BLaER1 treated with 17β-estradiol and CSF1 and Interleukin-3, amounts not matched to agents 10 nM and 100 nM (cell line): ENCODE measurements at regions not wholly inside any gene's neighbourhood (a gene's known extent, or its start where the extent isn't known, plus 50 kb on each side); places are given as distances from the start of the nearest gene placed in this dataset.
A peak's percentile ranks its signal among the peaks of the same experiment; 100 is the strongest.

Experiments
- H3K27ac ChIP-seq, 11 experiments: shearing (Covaris generic); formaldehyde crosslinking; 2 replicates each; pipeline ENCODE4 v1.8.1; 2022
- H3K27me3 ChIP-seq, 11 experiments: shearing (Covaris generic); formaldehyde crosslinking; 2 replicates each; pipeline ENCODE4 v1.8.1; 2022
- H3K36me3 ChIP-seq, 11 experiments: shearing (Covaris generic); formaldehyde crosslinking; 2 replicates each; pipeline ENCODE4 v1.8.1; 2022
- H3K4me1 ChIP-seq, 10 experiments: shearing (Covaris generic); formaldehyde crosslinking; 2 replicates each; pipeline ENCODE4 v1.8.1; 2022
- H3K4me2 ChIP-seq, 11 experiments: shearing (Covaris generic); formaldehyde crosslinking; 2 replicates each; pipeline ENCODE4 v1.8.1; 2022
- H3K4me3 ChIP-seq, 10 experiments: shearing (Covaris generic); formaldehyde crosslinking; 2 replicates each; pipeline ENCODE4 v1.8.1; 2022
- H3K9ac ChIP-seq, 11 experiments: shearing (Covaris generic); formaldehyde crosslinking; 2 replicates each; pipeline ENCODE4 v1.8.1; 2022
- H3K9me3 ChIP-seq, 11 experiments: shearing (Covaris generic); formaldehyde crosslinking; replicated peaks in 1 of 11; 2 replicates each; pipeline ENCODE4 v1.8.1; 2022
- H4K20me1 ChIP-seq, 11 experiments: shearing (Covaris generic); formaldehyde crosslinking; 2 replicates each; pipeline ENCODE4 v1.8.1; 2022
- Cebpa-rat ChIP-seq, 11 experiments: shearing (Covaris generic); IDR thresholded peaks; 2 replicates each; pipeline ENCODE4 v1.8.1; 2022

DNA sequence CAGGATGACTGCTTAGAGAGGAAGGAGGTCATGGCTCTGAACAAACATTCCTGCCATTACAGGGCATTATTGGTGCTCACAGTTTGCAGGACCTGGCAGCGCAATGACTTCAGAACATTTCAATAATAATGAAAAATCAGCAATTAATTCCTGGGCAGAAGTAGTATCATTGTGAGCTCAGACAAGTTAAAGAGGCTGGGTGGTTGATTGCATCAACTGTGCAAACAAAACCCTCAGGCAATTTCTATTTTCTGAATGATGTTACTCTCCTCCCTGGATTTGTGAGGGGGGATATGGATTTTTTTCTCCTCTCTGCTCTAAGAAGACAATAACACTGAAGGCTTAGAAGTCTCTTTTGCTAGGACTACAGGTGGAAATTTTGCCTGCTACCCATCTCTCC is 168.1 kb upstream of the TACR1 start:
- H3K27ac ChIP-seq = no peak overlapping the region
- no peaks in the 10 kb centered on the region for H4K20me1 ChIP-seq
- H3K4me2 ChIP-seq = no peak overlapping the region
- no peak for TF ChIP-seq Cebpa-rat (IDR thresholded peaks at IDR 0.05)
- H3K27me3 ChIP-seq = no peaks in the 10 kb centered on the region
- H3K9me3 ChIP-seq = peaks cover 0 to 11% (median 8%) of the 10 kb centered on the region in 11 experiments; a peak in 12 of 22 replicates
- no peak overlapping the region for H3K9ac ChIP-seq
- H3K4me3 ChIP-seq = no peak overlapping the region
- H3K36me3 ChIP-seq = no peaks in the 10 kb centered on the region
- H3K4me1 ChIP-seq = no peaks in the 10 kb centered on the region

DNA sequence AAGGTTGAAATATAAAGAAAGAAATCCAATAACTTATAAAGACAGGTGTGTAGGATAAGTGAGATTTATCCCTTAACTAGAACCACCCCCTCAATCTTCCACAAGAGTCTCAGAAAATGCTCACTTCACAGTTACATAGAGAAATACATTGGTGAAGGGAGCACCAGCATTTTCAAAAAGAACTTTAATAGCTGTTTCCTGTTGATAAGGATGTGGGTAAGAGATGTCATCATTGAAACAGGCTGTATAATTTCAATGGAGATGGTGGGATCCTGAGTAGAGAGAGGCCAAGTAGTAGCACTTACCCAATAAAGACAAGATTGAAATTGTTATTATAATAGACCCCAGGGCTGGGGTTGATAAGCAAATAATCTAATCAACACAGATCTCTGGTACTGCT is 162.2 kb upstream of the TACR1 start:
- Histone ChIP-seq H4K20me1 (no peaks in the 10 kb centered on the region), H3K27ac (no peak overlapping the region), H3K36me3 (no peaks in the 10 kb centered on the region), H3K4me3 (no peak overlapping the region), H3K27me3 (no peaks in the 10 kb centered on the region), H3K9me3 (no peaks in the 10 kb centered on the region), H3K9ac (no peak overlapping the region), H3K4me2 (peak overlapping the region in 3 of 11 experiments; percentile 9 to 17 (median 11); a peak in 2 of 22 replicates), H3K4me1 (peaks cover 0 to 9% (median 2%) of the 10 kb centered on the region in 10 experiments; a peak in 2 of 20 replicates)
- TF ChIP-seq Cebpa-rat (IDR thresholded peaks at IDR 0.05) = no peak

DNA sequence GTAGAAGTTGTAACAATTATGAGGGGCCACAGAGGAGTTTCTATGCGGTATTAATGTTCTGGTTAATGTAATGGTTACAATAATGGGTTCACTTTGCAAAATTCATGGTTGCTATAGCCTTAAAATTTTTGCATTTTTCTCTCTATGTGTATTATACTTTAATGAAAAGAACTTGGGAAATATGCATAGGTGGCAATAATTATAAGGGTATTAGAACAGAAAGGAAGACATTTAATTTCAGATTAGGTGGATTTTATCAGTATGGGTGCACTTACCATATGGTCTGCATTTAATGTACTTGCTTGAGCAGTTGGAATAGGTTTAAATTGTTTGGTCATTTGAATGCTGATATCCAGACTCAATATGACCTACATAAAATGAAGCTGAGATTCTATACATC is 161.6 kb upstream of the TACR1 start:
- Histone ChIP-seq H4K20me1 (no peaks in the 10 kb centered on the region), H3K4me3 (no peak overlapping the region)

DNA sequence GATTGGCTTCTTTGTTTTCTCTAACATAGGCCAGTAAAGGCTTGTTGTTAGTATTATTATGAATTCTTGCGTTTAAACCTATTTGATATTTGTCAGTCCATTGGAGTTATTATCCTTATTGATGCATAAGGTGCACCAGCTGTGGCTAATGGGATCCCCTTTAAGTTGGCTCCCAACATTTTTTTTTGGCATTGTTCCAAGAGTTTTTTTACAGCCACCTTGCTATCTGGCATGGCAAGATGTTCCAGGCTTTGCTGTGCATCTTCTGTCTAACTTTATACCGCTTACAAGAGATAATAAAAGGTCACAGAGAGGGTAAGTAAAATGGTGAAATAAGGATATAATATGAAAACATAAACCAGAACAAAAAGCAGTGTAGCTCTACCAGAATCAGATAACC is 157.5 kb upstream of the TACR1 start:
- H3K4me2 ChIP-seq = no peak overlapping the region
- H3K27ac ChIP-seq = no peak overlapping the region
- H3K9ac ChIP-seq = no peak overlapping the region
- H3K36me3 ChIP-seq = no peaks in the 10 kb centered on the region
- H4K20me1 ChIP-seq = no peaks in the 10 kb centered on the region
- no peak for TF ChIP-seq Cebpa-rat (IDR thresholded peaks at IDR 0.05)
- H3K4me3 ChIP-seq = no peak overlapping the region
- H3K9me3 ChIP-seq = no peaks in the 10 kb centered on the region
- H3K4me1 ChIP-seq = peaks cover 0 to 9% (median 2%) of the 10 kb centered on the region in 10 experiments; a peak in 2 of 20 replicates
- H3K27me3 ChIP-seq = no peaks in the 10 kb centered on the region

More for the DNA sequence above, 161.6 kb upstream of the TACR1 start:
- H3K4me2 ChIP-seq = peak overlapping the region in 2 of 11 experiments; percentile 9 to 17; a peak in 1 of 22 replicates
- no peak overlapping the region for H3K9ac ChIP-seq
- no peaks in the 10 kb centered on the region for H3K9me3 ChIP-seq
- peaks cover 0 to 9% (median 2%) of the 10 kb centered on the region in 10 experiments; a peak in 2 of 20 replicates for H3K4me1 ChIP-seq
- no peaks in the 10 kb centered on the region for H3K27me3 ChIP-seq
- H3K36me3 ChIP-seq = no peaks in the 10 kb centered on the region
- TF ChIP-seq Cebpa-rat (IDR thresholded peaks at IDR 0.05) = no peak
- H3K27ac ChIP-seq = no peak overlapping the region

DNA sequence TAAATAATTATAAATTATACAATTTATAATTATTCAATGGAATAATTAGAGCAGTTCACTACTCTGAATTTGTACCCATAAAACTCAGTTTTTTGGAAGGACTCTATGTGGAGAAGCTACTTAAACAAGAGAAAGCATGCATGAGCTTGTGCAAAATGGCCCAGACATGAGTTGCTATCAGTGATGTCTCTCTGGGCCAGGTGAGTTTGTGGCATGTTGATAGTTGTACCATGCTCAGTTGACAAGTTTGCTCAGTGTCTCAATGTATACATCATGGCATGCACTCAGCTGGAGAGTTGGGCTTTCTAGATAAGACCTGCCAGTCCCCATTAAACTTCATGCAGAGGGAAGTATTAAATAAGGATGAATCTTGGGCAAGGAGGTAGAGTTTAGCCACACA is 153.8 kb upstream of the TACR1 start:
- no peaks in the 10 kb centered on the region for H4K20me1 ChIP-seq
- H3K9ac ChIP-seq = no peak overlapping the region
- no peak overlapping the region for H3K4me3 ChIP-seq
- TF ChIP-seq Cebpa-rat (IDR thresholded peaks at IDR 0.05) = no peak
- H3K36me3 ChIP-seq = no peaks in the 10 kb centered on the region
- H3K27ac ChIP-seq = no peak overlapping the region
- no peaks in the 10 kb centered on the region for H3K27me3 ChIP-seq
- no peak overlapping the region for H3K4me2 ChIP-seq
- H3K9me3 ChIP-seq = no peaks in the 10 kb centered on the region
- H3K4me1 ChIP-seq = no peaks in the 10 kb centered on the region

DNA sequence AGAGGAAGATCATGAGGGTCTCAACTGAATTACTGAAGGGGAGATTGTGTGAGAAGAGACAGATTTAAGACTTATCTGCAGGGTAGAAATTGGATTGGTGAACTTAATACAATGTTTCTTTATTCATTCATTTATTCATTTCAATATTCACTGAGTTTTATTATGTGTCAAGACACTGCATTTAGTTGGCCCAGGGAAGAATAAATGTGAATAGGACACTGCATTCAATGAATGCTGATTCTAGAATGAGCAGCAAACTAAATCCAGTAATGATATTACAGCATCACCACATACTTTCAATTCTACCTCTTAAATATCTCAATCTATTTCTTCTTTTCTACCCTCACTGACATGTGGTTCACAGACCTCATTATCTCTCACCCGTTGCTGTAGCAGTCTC is 149.0 kb upstream of the TACR1 start:
- H3K27ac ChIP-seq = no peak overlapping the region
- H3K27me3 ChIP-seq = no peaks in the 10 kb centered on the region
- H3K36me3 ChIP-seq = no peaks in the 10 kb centered on the region
- no peak overlapping the region for H3K4me3 ChIP-seq
- no peaks in the 10 kb centered on the region for H3K9me3 ChIP-seq
- no peak for TF ChIP-seq Cebpa-rat (IDR thresholded peaks at IDR 0.05)
- no peak overlapping the region for H3K4me2 ChIP-seq
- H3K4me1 ChIP-seq = no peaks in the 10 kb centered on the region
- no peaks in the 10 kb centered on the region for H4K20me1 ChIP-seq
- no peak overlapping the region for H3K9ac ChIP-seq

DNA sequence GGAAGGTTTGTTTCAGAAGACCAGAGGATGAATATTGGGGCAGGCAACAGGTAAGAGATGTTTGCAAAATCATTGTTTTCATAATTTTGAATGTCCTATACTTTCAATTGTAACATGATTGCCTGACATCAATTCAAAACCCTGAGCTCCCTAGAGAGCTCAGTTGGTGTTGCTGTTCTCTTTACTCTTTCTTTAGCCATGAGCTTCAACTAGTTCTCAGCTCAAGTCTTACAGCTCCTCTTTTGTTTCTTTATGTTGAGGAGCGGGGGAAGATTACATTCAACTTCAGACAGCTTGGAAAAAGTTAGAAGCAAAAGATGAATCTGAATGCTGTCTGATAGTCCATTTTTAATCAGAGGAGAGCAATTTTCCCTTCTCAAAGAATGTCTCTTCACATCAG is 144.8 kb upstream of the TACR1 start:
- H3K9me3 ChIP-seq = no peaks in the 10 kb centered on the region
- H3K9ac ChIP-seq = no peak overlapping the region
- H4K20me1 ChIP-seq = no peaks in the 10 kb centered on the region
- no peaks in the 10 kb centered on the region for H3K36me3 ChIP-seq
- H3K27ac ChIP-seq = no peak overlapping the region
- H3K4me3 ChIP-seq = no peak overlapping the region
- TF ChIP-seq Cebpa-rat (IDR thresholded peaks at IDR 0.05) = no peak
- H3K27me3 ChIP-seq = no peaks in the 10 kb centered on the region
- no peaks in the 10 kb centered on the region for H3K4me1 ChIP-seq
- H3K4me2 ChIP-seq = no peak overlapping the region

DNA sequence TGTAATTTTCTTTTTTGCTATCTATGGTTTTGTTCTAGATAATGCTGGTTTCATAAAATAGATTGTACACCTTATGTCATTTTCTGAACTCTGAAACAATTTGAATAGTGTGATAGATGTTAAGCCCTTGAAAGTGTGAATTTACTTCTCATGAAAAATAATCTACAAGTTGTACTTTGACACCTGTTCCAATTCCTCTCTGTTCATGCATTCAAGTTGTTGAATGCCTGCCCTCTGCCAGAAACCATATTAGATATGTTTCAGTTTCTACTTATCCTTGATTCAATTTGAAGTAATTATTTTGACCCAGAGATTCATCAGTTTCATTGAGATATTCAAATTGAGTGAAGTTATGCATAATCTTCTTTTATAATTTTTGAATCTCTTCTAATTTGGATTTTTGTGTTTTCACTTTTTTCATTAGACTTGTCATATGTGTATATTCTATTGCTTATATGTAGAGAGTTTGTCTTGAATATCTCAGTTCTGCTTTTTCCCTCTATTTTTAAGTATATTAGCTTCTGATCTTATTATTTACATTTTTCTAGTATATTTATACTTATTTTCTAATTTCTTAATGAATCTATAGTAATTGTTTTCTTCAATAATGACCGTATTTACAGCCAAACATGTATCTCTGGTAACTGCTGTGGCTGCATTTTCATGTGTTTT is 143.3 kb upstream of the TACR1 start:
- Histone ChIP-seq H3K4me2 (no peak overlapping the region), H3K27me3 (no peaks in the 10 kb centered on the region), H3K36me3 (no peaks in the 10 kb centered on the region), H3K9ac (no peak overlapping the region), H4K20me1 (no peaks in the 10 kb centered on the region), H3K9me3 (no peaks in the 10 kb centered on the region), H3K4me3 (no peak overlapping the region), H3K4me1 (no peaks in the 10 kb centered on the region), H3K27ac (no peak overlapping the region)
- no peak for TF ChIP-seq Cebpa-rat (IDR thresholded peaks at IDR 0.05)

DNA sequence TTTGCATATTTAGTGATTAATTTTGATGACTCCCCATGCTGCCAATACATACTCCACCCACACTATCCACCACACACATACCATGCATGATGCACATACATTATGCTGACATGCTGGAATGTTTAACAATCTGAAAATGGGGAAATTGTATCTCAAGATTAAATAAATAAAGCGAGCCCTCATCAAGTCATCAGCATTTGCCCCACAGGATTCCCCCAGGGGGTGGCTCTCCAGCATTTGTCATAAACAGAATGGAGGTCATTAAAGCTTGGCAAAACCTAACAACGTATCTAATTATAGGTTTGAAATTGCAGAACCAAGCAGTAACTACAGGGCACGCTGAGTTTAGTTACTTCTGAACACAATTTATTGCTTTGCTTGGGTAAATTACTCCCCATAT is 141.2 kb upstream of the TACR1 start:
- Histone ChIP-seq H4K20me1 (no peaks in the 10 kb centered on the region), H3K4me1 (peaks cover 0 to 7% (median 0%) of the 10 kb centered on the region in 10 experiments; a peak in 1 of 20 replicates), H3K27me3 (no peaks in the 10 kb centered on the region), H3K36me3 (no peaks in the 10 kb centered on the region), H3K27ac (no peak overlapping the region), H3K9ac (no peak overlapping the region), H3K4me3 (no peak overlapping the region), H3K4me2 (no peak overlapping the region), H3K9me3 (no peaks in the 10 kb centered on the region)
- no peak for TF ChIP-seq Cebpa-rat (IDR thresholded peaks at IDR 0.05)

DNA sequence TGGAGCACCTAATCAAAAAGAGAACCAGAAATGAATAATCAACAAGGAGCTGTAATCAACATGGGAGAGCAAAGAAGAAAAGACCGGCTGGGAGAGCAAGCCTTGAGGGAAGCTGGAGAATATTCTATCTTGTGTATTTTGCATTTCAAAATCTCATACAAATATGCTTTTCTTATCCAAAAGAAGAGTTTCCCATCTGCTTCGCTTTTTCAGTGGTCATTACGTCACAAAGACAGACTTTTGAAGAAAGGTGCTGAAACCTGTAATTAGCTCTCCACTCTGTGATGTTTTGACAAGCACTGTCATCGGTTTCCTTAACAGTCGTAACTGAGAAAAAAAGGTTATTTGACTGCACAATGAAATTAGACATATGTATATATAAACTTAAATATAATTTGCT is 139.1 kb upstream of the TACR1 start:
- no peak for TF ChIP-seq Cebpa-rat (IDR thresholded peaks at IDR 0.05)
- no peaks in the 10 kb centered on the region for H4K20me1 ChIP-seq

More for the DNA sequence above, 139.1 kb upstream of the TACR1 start:
- H3K4me2 ChIP-seq = no peak overlapping the region
- no peaks in the 10 kb centered on the region for H3K27me3 ChIP-seq
- H3K9me3 ChIP-seq = no peaks in the 10 kb centered on the region
- H3K4me1 ChIP-seq = peaks cover 0 to 7% (median 0%) of the 10 kb centered on the region in 10 experiments; a peak in 1 of 20 replicates
- no peak overlapping the region for H3K4me3 ChIP-seq
- H3K27ac ChIP-seq = no peak overlapping the region
- H3K36me3 ChIP-seq = no peaks in the 10 kb centered on the region
- H3K9ac ChIP-seq = no peak overlapping the region
